COLO668 (cell line): ENCODE measurements at regions not wholly inside any gene's neighbourhood (a gene's known extent, or its start where the extent isn't known, plus 50 kb on each side); places are given as distances from the start of the nearest gene placed in this dataset.

Experiments used
- DNase-seq: peaks from one replicate; lab custom pipeline; 2025; ENCODE audit not compliant: unreplicated experiment; lab: John Stamatoyannopoulos, UW

- DNase-seq = peak; percentile 30
Observed at GRCh38 chr6:147065786-147066185, 138.4 kb upstream of the STXBP5 start.

- DNase-seq = no peak
Observed at GRCh38 chr6:147067184-147067583, 137.0 kb upstream of the STXBP5 start.

GRCh38 chr6:147071776-147072175, 132.4 kb upstream of the STXBP5 start:
- DNase-seq = no peak

GRCh38 chr6:147075381-147075780, 128.8 kb upstream of the STXBP5 start:
- DNase-seq = no peak

GRCh38 chr6:147077251-147077650, 127.0 kb upstream of the STXBP5 start:
- DNase-seq = no peak

- DNase-seq = no peak
Observed at GRCh38 chr6:147078106-147078505, 126.1 kb upstream of the STXBP5 start.

GRCh38 chr6:147078602-147079001, 125.6 kb upstream of the STXBP5 start:
- no peak for DNase-seq

GRCh38 chr6:147080225-147080624, 124.0 kb upstream of the STXBP5 start:
- DNase-seq = peak; percentile 24

GRCh38 chr6:147081076-147081609, 123.1 kb upstream of the STXBP5 start:
- no peak for DNase-seq

GRCh38 chr6:147087641-147088040, 116.6 kb upstream of the STXBP5 start:
- no peak for DNase-seq

GRCh38 chr6:147088861-147089260, 115.4 kb upstream of the STXBP5 start:
- DNase-seq = no peak

GRCh38 chr6:147095316-147095715, 108.9 kb upstream of the STXBP5 start:
- no peak for DNase-seq

GRCh38 chr6:147099974-147100373, 104.2 kb upstream of the STXBP5 start:
- no peak for DNase-seq

GRCh38 chr6:147103007-147103406, 101.2 kb upstream of the STXBP5 start:
- no peak for DNase-seq

- DNase-seq = no peak
Observed at GRCh38 chr6:147103694-147104093, 100.5 kb upstream of the STXBP5 start.

- no peak for DNase-seq
Observed at GRCh38 chr6:147105786-147106185, 98.4 kb upstream of the STXBP5 start.

- DNase-seq = no peak
Observed at GRCh38 chr6:147106759-147107401, 97.3 kb upstream of the STXBP5 start.

- no peak for DNase-seq
Observed at GRCh38 chr6:147108259-147108910, 95.8 kb upstream of the STXBP5 start.

- no peak for DNase-seq
Observed at GRCh38 chr6:147109707-147110106, 94.5 kb upstream of the STXBP5 start.

- no peak for DNase-seq
Observed at GRCh38 chr6:147116056-147116455, 88.2 kb upstream of the STXBP5 start.

- no peak for DNase-seq
Observed at GRCh38 chr6:147117011-147117410, 87.2 kb upstream of the STXBP5 start.

- DNase-seq = no peak
Observed at GRCh38 chr6:147117580-147117979, 86.6 kb upstream of the STXBP5 start.

- no peak for DNase-seq
Observed at GRCh38 chr6:147119310-147119709, 84.9 kb upstream of the STXBP5 start.
